ENCODE measurements at regions not wholly inside any gene's neighbourhood (a gene's known extent, or its start where the extent isn't known, plus 50 kb on each side); places are given as distances from the start of the nearest gene placed in this dataset.

DNA sequence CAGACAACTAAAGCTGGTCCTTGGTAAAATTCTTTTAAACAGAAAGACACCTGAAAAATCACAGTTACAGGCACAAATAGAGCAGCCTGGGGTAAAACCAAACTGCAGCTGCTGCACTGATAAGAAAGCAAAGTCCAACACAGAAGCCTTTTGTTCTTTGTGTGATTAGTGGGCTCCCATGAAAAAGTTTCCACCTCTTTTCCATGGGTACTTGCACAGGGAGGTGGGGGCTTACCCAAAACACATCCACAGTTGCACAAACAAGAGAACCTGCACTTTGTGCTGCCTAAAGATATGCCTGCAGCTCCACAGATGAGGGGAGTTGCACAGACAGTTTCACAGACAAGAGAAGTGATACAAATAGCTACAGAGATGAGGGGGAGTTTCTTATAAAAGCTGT, 106.7 kb upstream of the SLC5A9 start:
- no peak for ATAC-seq
- TF ChIP-seq GLIS3 (CRISPR knock-in tag; IDR thresholded peaks at IDR 0.05): no peak
- TF ChIP-seq, protein P1, sequence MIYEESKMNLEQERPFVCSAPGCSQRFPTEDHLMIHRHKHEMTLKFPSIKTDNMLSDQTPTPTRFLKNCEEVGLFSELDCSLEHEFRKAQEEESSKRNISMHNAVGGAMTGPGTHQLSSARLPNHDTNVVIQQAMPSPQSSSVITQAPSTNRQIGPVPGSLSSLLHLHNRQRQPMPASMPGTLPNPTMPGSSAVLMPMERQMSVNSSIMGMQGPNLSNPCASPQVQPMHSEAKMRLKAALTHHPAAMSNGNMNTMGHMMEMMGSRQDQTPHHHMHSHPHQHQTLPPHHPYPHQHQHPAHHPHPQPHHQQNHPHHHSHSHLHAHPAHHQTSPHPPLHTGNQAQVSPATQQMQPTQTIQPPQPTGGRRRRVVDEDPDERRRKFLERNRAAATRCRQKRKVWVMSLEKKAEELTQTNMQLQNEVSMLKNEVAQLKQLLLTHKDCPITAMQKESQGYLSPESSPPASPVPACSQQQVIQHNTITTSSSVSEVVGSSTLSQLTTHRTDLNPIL (CRISPR knock-in tag; IDR thresholded peaks at IDR 0.05; ENCODE audit: low read depth): no peak
- TF ChIP-seq TCF4 (CRISPR knock-in tag; IDR thresholded peaks at IDR 0.05; ENCODE audit: borderline replicate concordance): no peak
- TF ChIP-seq, protein P2, sequence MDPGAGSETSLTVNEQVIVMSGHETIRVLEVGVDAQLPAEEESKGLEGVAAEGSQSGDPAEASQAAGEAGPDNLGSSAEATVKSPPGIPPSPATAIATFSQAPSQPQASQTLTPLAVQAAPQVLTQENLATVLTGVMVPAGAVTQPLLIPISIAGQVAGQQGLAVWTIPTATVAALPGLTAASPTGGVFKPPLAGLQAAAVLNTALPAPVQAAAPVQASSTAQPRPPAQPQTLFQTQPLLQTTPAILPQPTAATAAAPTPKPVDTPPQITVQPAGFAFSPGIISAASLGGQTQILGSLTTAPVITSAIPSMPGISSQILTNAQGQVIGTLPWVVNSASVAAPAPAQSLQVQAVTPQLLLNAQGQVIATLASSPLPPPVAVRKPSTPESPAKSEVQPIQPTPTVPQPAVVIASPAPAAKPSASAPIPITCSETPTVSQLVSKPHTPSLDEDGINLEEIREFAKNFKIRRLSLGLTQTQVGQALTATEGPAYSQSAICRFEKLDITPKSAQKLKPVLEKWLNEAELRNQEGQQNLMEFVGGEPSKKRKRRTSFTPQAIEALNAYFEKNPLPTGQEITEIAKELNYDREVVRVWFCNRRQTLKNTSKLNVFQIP (CRISPR knock-in tag; IDR thresholded peaks at IDR 0.05; ENCODE audit: borderline replicate concordance, low read depth): no peak
- no peak for TF ChIP-seq ZFP30 (CRISPR knock-in tag; IDR thresholded peaks at IDR 0.05)
- TF ChIP-seq ZFP3 (CRISPR knock-in tag; IDR thresholded peaks at IDR 0.05): no peak
- TF ChIP-seq, protein P3, sequence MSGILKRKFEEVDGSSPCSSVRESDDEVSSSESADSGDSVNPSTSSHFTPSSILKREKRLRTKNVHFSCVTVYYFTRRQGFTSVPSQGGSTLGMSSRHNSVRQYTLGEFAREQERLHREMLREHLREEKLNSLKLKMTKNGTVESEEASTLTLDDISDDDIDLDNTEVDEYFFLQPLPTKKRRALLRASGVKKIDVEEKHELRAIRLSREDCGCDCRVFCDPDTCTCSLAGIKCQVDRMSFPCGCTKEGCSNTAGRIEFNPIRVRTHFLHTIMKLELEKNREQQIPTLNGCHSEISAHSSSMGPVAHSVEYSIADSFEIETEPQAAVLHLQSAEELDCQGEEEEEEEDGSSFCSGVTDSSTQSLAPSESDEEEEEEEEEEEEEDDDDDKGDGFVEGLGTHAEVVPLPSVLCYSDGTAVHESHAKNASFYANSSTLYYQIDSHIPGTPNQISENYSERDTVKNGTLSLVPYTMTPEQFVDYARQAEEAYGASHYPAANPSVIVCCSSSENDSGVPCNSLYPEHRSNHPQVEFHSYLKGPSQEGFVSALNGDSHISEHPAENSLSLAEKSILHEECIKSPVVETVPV (CRISPR knock-in tag; IDR thresholded peaks at IDR 0.05): no peak
- TF ChIP-seq, protein P4, sequence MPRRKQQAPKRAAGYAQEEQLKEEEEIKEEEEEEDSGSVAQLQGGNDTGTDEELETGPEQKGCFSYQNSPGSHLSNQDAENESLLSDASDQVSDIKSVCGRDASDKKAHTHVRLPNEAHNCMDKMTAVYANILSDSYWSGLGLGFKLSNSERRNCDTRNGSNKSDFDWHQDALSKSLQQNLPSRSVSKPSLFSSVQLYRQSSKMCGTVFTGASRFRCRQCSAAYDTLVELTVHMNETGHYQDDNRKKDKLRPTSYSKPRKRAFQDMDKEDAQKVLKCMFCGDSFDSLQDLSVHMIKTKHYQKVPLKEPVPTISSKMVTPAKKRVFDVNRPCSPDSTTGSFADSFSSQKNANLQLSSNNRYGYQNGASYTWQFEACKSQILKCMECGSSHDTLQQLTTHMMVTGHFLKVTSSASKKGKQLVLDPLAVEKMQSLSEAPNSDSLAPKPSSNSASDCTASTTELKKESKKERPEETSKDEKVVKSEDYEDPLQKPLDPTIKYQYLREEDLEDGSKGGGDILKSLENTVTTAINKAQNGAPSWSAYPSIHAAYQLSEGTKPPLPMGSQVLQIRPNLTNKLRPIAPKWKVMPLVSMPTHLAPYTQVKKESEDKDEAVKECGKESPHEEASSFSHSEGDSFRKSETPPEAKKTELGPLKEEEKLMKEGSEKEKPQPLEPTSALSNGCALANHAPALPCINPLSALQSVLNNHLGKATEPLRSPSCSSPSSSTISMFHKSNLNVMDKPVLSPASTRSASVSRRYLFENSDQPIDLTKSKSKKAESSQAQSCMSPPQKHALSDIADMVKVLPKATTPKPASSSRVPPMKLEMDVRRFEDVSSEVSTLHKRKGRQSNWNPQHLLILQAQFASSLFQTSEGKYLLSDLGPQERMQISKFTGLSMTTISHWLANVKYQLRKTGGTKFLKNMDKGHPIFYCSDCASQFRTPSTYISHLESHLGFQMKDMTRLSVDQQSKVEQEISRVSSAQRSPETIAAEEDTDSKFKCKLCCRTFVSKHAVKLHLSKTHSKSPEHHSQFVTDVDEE (CRISPR knock-in tag; IDR thresholded peaks at IDR 0.05): no peak
- no peak for TF ChIP-seq CSDC2 (CRISPR knock-in tag; IDR thresholded peaks at IDR 0.05)
- no peak for TF ChIP-seq SNAI2 (CRISPR knock-in tag; IDR thresholded peaks at IDR 0.05)
- TF ChIP-seq ZNF565 (CRISPR knock-in tag; conservative IDR thresholded peaks at IDR 0.05; ENCODE audit: low read depth): no peak
- no peak for TF ChIP-seq BACH2 (CRISPR knock-in tag; IDR thresholded peaks at IDR 0.05; ENCODE audit: borderline replicate concordance)
- TF ChIP-seq ZNF8 (CRISPR knock-in tag; IDR thresholded peaks at IDR 0.05): no peak
- TF ChIP-seq, protein P5, sequence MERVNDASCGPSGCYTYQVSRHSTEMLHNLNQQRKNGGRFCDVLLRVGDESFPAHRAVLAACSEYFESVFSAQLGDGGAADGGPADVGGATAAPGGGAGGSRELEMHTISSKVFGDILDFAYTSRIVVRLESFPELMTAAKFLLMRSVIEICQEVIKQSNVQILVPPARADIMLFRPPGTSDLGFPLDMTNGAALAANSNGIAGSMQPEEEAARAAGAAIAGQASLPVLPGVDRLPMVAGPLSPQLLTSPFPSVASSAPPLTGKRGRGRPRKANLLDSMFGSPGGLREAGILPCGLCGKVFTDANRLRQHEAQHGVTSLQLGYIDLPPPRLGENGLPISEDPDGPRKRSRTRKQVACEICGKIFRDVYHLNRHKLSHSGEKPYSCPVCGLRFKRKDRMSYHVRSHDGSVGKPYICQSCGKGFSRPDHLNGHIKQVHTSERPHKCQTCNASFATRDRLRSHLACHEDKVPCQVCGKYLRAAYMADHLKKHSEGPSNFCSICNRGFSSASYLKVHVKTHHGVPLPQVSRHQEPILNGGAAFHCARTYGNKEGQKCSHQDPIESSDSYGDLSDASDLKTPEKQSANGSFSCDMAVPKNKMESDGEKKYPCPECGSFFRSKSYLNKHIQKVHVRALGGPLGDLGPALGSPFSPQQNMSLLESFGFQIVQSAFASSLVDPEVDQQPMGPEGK (CRISPR knock-in tag; IDR thresholded peaks at IDR 0.05; ENCODE audit: borderline replicate concordance): no peak
- TF ChIP-seq TOX (CRISPR knock-in tag; IDR thresholded peaks at IDR 0.05; ENCODE audit: borderline replicate concordance): no peak
- TF ChIP-seq PPARA (CRISPR knock-in tag; IDR thresholded peaks at IDR 0.05; ENCODE audit: borderline replicate concordance): no peak
- TF ChIP-seq ARNTL (CRISPR knock-in tag; IDR thresholded peaks at IDR 0.05; ENCODE audit: borderline replicate concordance, low read depth): no peak
- TF ChIP-seq RARB (CRISPR knock-in tag; IDR thresholded peaks at IDR 0.05): no peak
- no peak for TF ChIP-seq OSR1 (CRISPR knock-in tag; IDR thresholded peaks at IDR 0.05)

DNA sequence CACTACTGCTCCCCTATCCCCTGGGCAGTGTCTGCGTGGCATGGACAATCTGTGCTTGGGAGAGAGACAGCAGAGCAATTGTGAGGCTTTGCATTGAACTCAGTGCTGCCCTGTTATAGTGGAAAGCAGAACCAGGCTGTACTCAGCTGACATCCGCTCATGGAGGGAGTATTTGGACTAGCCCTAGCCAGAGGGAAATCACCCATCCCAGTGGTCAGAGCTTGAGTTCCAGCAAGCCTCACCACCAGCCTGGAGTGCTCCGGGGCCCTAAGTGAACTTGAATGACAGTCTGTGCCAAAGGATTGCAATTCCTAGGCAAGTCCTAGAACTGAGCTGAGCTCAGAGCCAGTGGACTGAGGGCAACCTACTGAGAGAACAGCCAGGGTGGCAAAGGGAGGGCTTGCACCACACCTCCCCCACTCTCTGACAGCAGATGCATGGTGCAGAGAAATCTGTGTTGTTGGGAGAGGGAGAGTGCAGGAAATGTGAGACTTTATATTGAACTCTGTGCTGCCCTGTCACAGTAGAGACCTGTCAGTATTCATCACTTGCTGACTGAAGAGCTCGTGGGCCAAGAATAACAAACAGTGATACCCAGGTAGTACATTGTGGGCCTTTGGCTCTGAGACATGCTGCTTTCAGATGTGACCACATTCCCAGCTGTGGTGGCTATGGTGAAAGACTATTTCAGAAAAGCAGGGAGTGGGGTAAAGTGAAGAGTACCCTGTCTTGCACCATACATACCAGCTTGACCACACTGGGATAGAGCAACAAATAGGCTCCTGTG, 107.7 kb upstream of the SLC5A9 start:
- TF ChIP-seq BACH2 (CRISPR knock-in tag; IDR thresholded peaks at IDR 0.05; ENCODE audit: borderline replicate concordance): no peak
- no peak for TF ChIP-seq GLIS3 (CRISPR knock-in tag; IDR thresholded peaks at IDR 0.05)
- TF ChIP-seq ARNTL (CRISPR knock-in tag; IDR thresholded peaks at IDR 0.05; ENCODE audit: borderline replicate concordance, low read depth): no peak
- ATAC-seq: no peak

DNA sequence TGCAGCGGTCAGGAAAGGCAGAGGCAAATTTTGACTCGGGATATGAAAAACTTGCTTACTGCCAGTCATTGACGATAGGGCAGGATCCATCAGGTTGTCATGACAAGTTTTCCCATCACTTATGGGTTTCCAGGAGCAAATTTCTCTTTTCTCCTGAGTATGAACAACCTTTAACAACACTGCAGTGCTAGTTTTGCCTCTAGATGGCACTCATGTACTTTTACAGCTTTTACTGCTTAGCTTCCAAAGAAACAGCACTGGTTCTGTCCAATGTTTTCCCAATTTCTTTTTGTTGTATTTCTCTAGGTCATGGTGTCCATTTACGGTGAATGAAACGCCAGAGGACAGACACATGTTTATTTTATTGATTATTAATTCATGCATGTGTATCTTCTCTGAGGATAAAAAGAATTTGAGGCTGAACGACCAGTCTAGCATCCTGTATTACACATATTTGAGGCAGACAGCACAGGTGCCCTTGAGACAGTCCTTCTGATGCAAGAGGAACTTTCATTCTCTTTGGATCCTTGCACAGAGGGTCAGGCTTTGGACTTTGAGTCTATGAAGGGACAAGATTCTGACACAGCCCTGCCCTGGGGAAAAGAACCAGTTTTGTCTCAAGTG, 112.3 kb upstream of the TRABD2B start:
- peak; percentile 90 for ATAC-seq
- TF ChIP-seq RARB (CRISPR knock-in tag; IDR thresholded peaks at IDR 0.05) (no peak), ESRRG (CRISPR knock-in tag; IDR thresholded peaks at IDR 0.05) (no peak), ZNF70 (CRISPR knock-in tag; IDR thresholded peaks at IDR 0.05) (no peak), GLIS3 (CRISPR knock-in tag; IDR thresholded peaks at IDR 0.05) (no peak), OSR1 (CRISPR knock-in tag; IDR thresholded peaks at IDR 0.05) (no peak), ZNF565 (CRISPR knock-in tag; conservative IDR thresholded peaks at IDR 0.05; ENCODE audit: low read depth) (no peak), ZFP3 (CRISPR knock-in tag; IDR thresholded peaks at IDR 0.05) (no peak), PPARA (CRISPR knock-in tag; IDR thresholded peaks at IDR 0.05; ENCODE audit: borderline replicate concordance) (no peak), ISL1 (CRISPR knock-in tag; IDR thresholded peaks at IDR 0.05) (no peak), TCF4 (CRISPR knock-in tag; IDR thresholded peaks at IDR 0.05; ENCODE audit: borderline replicate concordance) (no peak), SNAI2 (CRISPR knock-in tag; IDR thresholded peaks at IDR 0.05) (no peak), ZNF8 (CRISPR knock-in tag; IDR thresholded peaks at IDR 0.05) (no peak), BACH2 (CRISPR knock-in tag; IDR thresholded peaks at IDR 0.05; ENCODE audit: borderline replicate concordance) (no peak), ARNTL (CRISPR knock-in tag; IDR thresholded peaks at IDR 0.05; ENCODE audit: borderline replicate concordance, low read depth) (no peak)
- TF ChIP-seq, protein P3 (CRISPR knock-in tag; IDR thresholded peaks at IDR 0.05): no peak
- TF ChIP-seq, protein P5 (CRISPR knock-in tag; IDR thresholded peaks at IDR 0.05; ENCODE audit: borderline replicate concordance): no peak

All from SK-N-SH treated with all-trans-retinoic acid at 6 μM for 48 hours (cell line).